Esophagus squamous epithelium (tissue), 5 donors: ENCODE measurements at regions not wholly inside any gene's neighbourhood (a gene's known extent, or its start where the extent isn't known, plus 50 kb on each side); places are given as distances from the start of the nearest gene placed in this dataset.

ENCODE experiments used
- DNase-seq: peaks from one replicate; lab custom pipeline; 2025; lab: John Stamatoyannopoulos, UW
- H3K27ac ChIP-seq, 4 donors: fragments of 200-600 bp; sonication (generic); one replicate each; pipeline ENCODE4 v1.5.1; 2016 to 2019; ENCODE audit warnings: mild to moderate bottlenecking in 1 of 4
- H3K27me3 ChIP-seq, 4 donors: fragments of 200-600 bp; sonication (generic); 1 replicate in 3 of 4; 2 replicates in 1 of 4; pipeline versions ENCODE4 v1.5.1 to v1.6.0; 2017 to 2021; ENCODE audit warnings: antibody characterized with exemption in 1 of 4
- H3K36me3 ChIP-seq, 3 donors: fragments of 200-600 bp; sonication (generic); one replicate each; pipeline ENCODE4 v1.5.1; 2016 to 2019
- H3K4me1 ChIP-seq, 3 donors: fragments of 200-600 bp; sonication (generic); one replicate each; pipeline ENCODE4 v1.5.1; 2017 to 2019
- H3K4me3 ChIP-seq, 4 donors: fragments of 200-600 bp; sonication (generic); 1 replicate in 3 of 4; 2 replicates in 1 of 4; pipeline ENCODE4 v1.5.1; 2016 to 2019; ENCODE audit warnings: mild to moderate bottlenecking in 2 of 4, moderate library complexity in 1 of 4
- H3K9me3 ChIP-seq, 3 donors: fragments of 200-600 bp; sonication (generic); one replicate each; pipeline ENCODE4 v1.5.1; 2016 to 2019
- POLR2A ChIP-seq, 4 donors: fragments of 450-650 bp; IDR thresholded peaks; one replicate each; pipeline ENCODE4 v1.6.1; 2017; ENCODE audit warnings: antibody characterized with exemption in 4 of 4, mild to moderate bottlenecking in 4 of 4, moderate library complexity in 3 of 4
- WGBS, 2 donors: methylation state at CpG; one replicate each; pipeline ENCODE4 v1.1.5; 2018; 5-methylcytosine and 5-hydroxymethylcytosine counted together
- intact Hi-C: fragments of 100-400 bp; cut with DNase I; formaldehyde crosslinking; loops from one replicate; pipeline ENCODE4 v1.15.0; 2022
- TF ChIP-seq, protein P1 (sequence below), 6 experiments: fragments of 450-650 bp in 4 of 6; fragments of 200-600 bp in 2 of 6; sonication (generic) in 2 of 6; IDR thresholded peaks; one replicate each; pipeline ENCODE4 v1.5.1; 2016 to 2019; ENCODE audit warnings: antibody characterized with exemption in 6 of 6, mild to moderate bottlenecking in 4 of 6, moderate library complexity in 4 of 6
- donor health status: DM: yes; HTN: yes; CAD: no.

DNA sequence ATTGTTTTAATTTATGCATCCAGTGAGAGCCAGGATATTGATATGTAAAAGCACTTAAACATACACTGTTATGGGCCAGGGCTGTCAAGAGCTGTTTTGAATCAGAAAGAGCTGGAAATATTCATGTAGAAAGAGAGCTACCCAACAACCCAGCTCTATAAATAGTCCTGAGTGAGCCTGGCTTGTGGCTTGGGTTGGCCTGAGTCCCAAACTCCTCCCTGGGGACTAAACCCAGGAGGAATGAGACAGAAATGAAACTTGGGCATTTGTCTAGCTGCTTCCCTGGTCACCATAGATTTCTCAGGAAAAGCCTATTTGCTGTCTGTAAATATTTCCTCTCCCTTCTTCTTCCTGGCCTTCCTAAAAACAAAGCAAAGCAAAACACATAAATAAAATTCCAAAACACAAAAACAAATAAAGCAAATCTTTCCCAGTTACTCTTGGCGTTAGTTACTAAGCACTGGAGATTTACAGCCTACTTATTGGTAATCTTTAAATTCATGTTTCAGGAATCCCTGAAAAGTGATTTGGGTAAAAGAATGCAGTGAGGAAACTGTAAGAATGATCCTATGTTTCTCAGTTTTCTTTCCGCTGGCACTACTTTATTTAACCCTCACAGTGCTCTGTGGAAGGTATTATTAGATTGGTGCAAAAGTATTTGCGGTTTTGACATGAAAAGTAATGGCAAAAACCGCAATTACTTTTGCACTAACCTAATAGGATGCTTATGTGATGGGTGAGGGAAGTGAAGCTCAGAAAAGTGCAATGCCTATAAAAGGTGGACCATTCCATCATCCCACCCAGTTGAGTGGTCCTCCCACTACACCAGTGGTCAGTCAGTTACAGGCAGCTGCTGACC is 111.8 kb downstream of the CARTPT start:
- DNase-seq: no peak
- intact Hi-C loops: no loop called here
- no peaks in the 10 kb centered on the region for H3K36me3 ChIP-seq
- TF ChIP-seq, protein P1, sequence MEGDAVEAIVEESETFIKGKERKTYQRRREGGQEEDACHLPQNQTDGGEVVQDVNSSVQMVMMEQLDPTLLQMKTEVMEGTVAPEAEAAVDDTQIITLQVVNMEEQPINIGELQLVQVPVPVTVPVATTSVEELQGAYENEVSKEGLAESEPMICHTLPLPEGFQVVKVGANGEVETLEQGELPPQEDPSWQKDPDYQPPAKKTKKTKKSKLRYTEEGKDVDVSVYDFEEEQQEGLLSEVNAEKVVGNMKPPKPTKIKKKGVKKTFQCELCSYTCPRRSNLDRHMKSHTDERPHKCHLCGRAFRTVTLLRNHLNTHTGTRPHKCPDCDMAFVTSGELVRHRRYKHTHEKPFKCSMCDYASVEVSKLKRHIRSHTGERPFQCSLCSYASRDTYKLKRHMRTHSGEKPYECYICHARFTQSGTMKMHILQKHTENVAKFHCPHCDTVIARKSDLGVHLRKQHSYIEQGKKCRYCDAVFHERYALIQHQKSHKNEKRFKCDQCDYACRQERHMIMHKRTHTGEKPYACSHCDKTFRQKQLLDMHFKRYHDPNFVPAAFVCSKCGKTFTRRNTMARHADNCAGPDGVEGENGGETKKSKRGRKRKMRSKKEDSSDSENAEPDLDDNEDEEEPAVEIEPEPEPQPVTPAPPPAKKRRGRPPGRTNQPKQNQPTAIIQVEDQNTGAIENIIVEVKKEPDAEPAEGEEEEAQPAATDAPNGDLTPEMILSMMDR (IDR thresholded peaks at IDR 0.05): no peak
- no peak for TF ChIP-seq POLR2A (IDR thresholded peaks at IDR 0.05)
- H3K27ac ChIP-seq: peak overlapping the region in 3 of 4 donors; percentile 12 to 56 (median 31)
- peaks cover 0 to 16% (median 7%) of the 10 kb centered on the region in 3 donors for H3K4me1 ChIP-seq
- H3K9me3 ChIP-seq: peaks cover 0 to 14% (median 13%) of the 10 kb centered on the region in 3 donors
- no peaks in the 10 kb centered on the region for H3K27me3 ChIP-seq
- H3K4me3 ChIP-seq: no peak overlapping the region
- 58 to 65% methylated on average over 4 of the region's 4 CpGs for WGBS, 2 donors

DNA sequence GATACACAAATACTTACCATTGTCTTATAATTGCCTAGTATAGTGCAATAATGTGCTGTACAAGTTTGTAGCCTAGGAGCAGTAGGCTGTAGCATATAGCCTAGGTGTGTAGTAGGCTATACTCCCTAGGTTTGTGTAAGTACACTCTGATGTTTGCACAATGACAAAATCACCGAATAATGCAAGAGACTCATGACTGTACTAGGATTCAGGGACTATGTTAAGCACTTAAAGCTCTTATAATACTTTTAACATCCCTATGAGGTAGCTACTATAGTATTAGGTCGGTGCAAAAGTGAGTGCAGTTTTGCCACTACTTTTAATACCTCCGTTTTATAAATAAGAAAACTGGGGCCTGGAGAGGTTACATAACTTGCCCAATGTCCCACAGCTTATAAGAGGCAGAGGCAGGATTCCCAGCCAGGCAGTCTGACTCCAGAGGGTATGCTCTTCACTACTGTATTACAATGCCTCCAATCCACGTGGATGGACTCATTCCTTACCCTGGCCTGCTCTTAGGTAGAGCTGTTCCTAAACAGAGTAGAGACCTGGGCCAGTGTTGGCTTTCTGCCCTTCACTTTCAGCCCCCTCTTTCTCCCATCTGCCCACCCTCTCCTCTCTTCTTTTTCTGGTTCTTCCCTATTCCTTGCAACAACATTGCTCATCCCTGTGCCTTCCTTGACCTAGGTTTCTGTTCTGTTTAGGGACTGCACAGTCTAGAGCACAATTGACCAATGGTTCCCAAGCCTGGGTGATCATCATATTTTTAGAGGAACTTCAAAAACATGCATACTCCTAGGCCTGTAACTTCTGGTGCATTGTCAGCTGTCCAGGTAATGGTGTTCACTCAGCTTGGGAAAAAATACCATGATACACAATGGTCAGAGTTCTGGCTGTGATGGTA is 114.0 kb downstream of the CARTPT start:
- Histone ChIP-seq H3K4me3 (no peak overlapping the region), H3K27ac (no peak overlapping the region), H3K27me3 (no peaks in the 10 kb centered on the region), H3K4me1 (peaks cover 0 to 16% (median 7%) of the 10 kb centered on the region in 3 donors), H3K9me3 (no peaks in the 10 kb centered on the region), H3K36me3 (no peaks in the 10 kb centered on the region)
- WGBS, 2 donors: 75 to 85% methylated on average over 4 of the region's 4 CpGs
- intact Hi-C loops: no loop called here
- no peak for DNase-seq
- TF ChIP-seq, protein P1 (IDR thresholded peaks at IDR 0.05): no peak
- no peak for TF ChIP-seq POLR2A (IDR thresholded peaks at IDR 0.05)

DNA sequence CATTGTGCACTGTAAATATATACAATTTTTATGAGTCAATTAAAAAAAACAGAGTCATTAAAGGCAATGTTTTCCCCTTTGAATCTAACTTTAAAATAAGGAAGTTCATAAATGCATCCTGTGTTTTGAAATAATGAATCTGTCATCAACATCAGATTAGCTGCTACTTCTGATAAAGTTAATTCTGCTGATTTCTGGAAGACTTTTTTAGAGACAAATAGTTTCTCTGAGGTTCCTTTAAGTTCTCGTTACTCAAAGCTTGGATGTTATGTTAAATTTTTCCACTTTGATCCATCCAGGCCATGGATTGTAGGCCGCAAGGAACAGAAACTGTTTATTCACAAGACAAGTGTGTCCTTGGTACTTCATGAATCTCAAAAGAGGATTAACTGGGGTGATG is 115.5 kb downstream of the CARTPT start:
- no peak overlapping the region for H3K27ac ChIP-seq
- no peaks in the 10 kb centered on the region for H3K36me3 ChIP-seq
- no peak overlapping the region for H3K4me3 ChIP-seq
- intact Hi-C loops: no loop called here
- no peaks in the 10 kb centered on the region for H3K27me3 ChIP-seq
- WGBS, 2 donors: 65 to 80% methylated on average over 2 of the region's 2 CpGs
- no peaks in the 10 kb centered on the region for H3K9me3 ChIP-seq
- peaks cover 0 to 16% (median 7%) of the 10 kb centered on the region in 3 donors for H3K4me1 ChIP-seq
- TF ChIP-seq, protein P1 (IDR thresholded peaks at IDR 0.05): no peak
- TF ChIP-seq POLR2A (IDR thresholded peaks at IDR 0.05): no peak
- no peak for DNase-seq

DNA sequence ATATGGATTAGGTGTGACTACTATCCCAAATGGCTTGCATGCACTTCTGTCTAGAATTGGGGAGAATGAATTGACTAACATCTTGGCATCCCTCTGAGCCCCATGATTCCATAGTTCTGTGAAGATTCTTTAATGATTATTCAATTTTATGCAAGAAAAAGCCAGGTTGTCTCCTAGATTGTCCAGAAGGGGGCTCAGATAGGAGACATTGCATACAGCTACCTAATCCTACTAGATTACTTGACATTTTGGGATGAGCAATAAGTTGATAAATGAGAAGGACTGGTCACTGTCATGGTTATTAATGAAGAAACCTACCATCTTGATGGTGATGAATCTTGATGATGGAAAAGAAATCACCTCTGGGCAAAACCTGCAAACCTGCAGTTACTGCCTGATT is 117.0 kb downstream of the CARTPT start:
- H3K4me3 ChIP-seq: no peak overlapping the region
- H3K36me3 ChIP-seq: no peaks in the 10 kb centered on the region
- no peak for DNase-seq
- H3K9me3 ChIP-seq: no peaks in the 10 kb centered on the region
- H3K4me1 ChIP-seq: peaks cover 0 to 5% (median 0%) of the 10 kb centered on the region in 3 donors
- TF ChIP-seq POLR2A (IDR thresholded peaks at IDR 0.05): no peak
- TF ChIP-seq, protein P1 (IDR thresholded peaks at IDR 0.05): no peak
- no peak overlapping the region for H3K27ac ChIP-seq
- intact Hi-C loops: no loop called here
- peaks cover 0 to 2% (median 0%) of the 10 kb centered on the region in 4 donors for H3K27me3 ChIP-seq
